ENCODE measurements at regions not wholly inside any gene's neighbourhood (a gene's known extent, or its start where the extent isn't known, plus 50 kb on each side); places are given as distances from the start of the nearest gene placed in this dataset.

GRCh38 chr13:105921711-105922110 lies 613.8 kb downstream of the EFNB2 start:
- TF ChIP-seq CTCF (IDR thresholded peaks at IDR 0.05; ENCODE audit: poor library complexity) (no peak), EZH2 (IDR thresholded peaks at IDR 0.05; ENCODE audit: borderline replicate concordance) (no peak), EZH2phosphoT487 (IDR thresholded peaks at IDR 0.05; ENCODE audit: low read depth, severe bottlenecking, unreplicated experiment) (no peak)

All from hepatocyte (in vitro differentiated cells).